NCI-H2029 treated with DMSO at 0.1 percent for 48 hours (cell line): ENCODE measurements at regions not wholly inside any gene's neighbourhood (a gene's known extent, or its start where the extent isn't known, plus 50 kb on each side); places are given as distances from the start of the nearest gene placed in this dataset.
"Not testable (repeated sequence)": the region's sequence is repeated elsewhere in the genome, so short reads cannot be mapped to it uniquely, and the experiment has no call there.

Experiments
- DNase-seq: peaks from one replicate; lab custom pipeline; 2025; lab: John Stamatoyannopoulos, UW

DNA sequence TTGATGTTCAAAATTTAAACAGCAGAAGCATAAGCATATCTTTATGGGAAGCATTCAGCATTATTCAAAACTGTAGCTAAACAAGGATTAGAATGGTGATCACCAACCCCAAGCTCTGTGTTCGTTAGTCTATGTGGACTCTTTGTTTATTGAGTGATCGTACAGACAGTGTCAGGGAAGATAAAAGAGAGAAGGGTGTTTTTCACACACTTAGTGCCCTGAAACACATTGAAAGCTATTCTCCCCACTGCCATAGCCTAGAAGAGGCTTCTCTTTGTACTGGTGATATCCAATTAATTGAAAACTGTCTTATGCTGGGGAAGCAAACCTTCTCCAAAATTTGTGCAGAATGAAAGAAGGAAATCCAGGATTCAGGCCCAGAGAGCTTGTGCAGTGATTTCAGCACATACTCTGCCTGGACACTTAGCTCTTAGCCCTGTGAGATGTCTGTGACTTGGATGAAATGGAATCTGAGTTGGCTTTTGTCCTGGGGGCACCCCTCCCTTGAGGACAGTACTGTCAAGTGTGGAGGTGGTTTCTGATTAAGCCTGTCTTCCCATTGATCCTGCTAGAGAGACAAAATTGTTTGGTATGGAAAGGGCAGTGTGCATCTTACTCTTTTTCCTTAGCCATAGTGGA is 125.7 kb upstream of the MTHFD1L start:
- DNase-seq = no peak

- DNase-seq = no peak
Observed at GRCh38 chr6:150740453-150740852, 125.0 kb upstream of the MTHFD1L start.

DNA sequence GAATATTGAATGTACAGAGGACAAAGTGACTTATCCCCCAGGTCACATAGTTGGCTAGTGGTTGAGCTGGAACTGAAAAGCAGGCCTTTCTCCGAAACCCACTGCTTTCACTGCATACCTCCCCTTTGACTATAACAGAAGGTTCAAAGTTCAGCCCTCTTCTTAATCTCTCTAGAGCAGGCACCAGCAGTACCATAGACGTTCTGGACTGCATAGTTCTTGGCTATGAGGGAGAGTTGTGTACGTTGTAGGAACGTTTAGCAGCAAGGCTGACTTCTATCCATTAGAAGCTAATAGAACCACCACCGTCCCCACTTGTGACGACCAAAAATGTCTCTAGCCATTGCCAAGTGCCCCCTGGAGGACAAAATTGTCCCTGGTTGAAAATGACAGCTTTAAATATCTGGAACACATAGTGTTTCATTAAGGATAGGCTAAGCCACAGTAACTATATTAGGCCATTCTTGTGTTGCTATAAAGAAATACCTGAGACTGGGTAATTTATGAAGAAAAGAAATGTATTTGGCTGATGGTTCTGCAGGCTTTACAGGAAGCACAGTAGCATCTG is 123.8 kb upstream of the MTHFD1L start:
- DNase-seq = no peak

DNA sequence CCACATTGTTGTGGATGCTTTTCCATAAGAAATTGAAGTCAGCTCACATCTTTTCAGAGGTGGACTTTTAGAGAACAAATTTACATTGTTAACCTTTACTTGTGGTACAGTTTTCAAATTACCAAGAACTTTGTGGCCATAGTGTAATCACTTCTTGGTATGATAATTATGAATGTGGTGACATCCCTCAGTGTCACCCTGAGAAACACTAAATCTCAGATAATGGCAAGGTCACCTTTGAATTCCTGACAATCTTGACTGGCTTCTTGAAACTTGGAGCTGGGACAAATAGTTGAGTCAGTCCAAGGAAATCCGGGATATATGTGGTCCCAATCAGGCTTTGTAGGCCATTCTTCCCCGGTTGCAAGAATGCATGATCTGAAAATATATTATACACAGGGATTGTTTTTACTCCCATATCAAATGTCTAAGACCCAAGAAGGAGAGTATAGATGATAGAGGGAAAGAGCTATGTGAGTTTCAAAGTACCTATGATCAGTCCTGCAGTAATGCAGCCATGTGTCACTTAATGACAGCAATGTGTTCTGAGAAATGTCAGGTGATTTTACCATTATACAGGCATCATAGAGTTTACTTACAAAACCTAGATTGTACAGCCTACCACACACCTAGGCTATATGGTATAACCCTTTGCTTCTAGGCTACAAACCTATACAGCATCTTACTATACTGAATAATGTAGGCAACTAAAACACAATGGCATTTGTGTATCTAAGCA is 120.8 kb upstream of the MTHFD1L start:
- DNase-seq = no peak

- no peak for DNase-seq
Observed at GRCh38 chr6:150745896-150746295, 119.6 kb upstream of the MTHFD1L start.

DNA sequence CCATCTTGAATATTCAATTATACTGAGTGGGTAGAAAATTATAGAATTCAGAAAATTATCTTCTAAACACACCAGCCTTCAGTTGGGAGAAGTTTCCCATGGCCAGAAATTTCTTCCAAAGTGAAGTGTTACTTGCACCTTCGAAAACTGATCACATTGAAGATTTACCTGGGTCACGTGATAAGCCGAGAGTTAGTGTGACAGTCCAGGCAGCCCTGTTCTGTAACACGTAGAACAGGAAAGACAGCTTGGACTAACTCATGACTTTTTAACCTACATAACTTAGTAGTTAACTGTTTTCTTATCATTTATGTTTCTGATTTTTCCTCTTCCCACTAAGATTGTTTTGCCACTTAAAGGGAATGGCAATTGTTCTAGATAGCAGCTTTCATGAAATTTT is 118.3 kb upstream of the MTHFD1L start:
- no peak for DNase-seq

DNA sequence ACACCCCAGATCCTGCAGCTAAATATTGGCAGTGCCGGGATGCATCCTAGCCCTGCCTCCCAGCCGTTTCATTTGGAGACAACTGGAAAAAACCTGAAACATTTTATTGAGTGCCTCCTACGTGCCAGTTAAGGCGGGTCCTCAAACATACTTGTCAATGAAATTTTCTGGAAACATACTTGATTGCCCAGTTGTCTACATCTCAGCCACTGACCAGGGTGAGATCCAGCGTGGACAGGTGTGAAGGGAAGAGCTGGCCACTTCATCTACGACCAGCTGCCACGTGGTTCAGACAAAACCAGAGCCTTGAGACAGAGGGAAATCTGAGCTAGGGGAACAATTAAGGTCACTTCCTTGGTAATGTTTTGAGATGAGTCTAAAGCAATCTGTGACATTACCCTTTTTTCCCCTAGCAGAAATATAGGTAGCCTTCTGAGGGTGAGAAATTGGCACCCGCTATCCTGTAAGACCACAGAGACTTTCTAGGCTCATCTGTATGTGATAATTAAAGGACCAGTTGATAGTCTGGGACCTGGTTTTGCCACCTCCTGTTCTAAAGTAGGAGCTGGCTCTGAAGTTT is 116.3 kb upstream of the MTHFD1L start:
- peak; percentile 15 for DNase-seq

DNA sequence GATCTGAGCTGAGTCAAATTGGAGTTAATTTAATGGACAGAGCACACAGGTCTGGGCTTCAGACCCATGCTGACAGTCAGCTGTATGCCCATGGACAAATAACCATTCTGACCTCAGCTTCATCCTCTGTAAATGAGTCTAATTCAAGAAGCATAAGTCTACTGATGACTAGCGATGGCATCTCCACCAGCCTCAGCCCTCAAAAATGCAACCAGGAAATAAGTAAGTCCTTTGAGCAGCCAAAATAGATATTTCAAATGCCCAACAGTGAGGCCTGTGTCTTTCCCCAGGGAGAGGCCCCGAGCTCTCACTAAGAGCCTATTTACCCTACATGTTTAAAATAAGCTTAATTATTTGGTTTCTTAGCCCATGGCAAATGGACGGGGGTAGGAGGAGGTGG is 114.2 kb upstream of the MTHFD1L start:
- no peak for DNase-seq

DNA sequence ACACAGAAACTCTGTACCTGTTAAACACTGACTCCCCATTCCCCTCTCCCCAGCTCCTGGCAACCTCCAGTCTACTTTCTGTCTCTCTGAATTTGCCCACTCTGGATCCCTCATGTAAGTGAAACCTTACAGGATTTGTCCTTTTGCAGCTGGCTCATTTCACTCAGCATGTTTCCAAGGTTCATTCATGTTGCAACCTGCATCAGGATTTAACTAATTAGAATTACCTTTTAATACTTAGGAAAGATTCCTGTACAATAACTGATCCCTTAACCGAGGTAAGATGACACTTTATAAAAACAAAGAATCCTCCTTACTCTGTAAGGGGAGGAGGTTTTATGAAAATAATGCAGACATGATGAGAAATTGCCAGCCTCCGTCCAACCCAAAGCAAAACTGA is 113.1 kb upstream of the MTHFD1L start:
- DNase-seq = no peak

GRCh38 chr6:150753371-150754064 is 112.0 kb upstream of the MTHFD1L start:
- no peak for DNase-seq

DNA sequence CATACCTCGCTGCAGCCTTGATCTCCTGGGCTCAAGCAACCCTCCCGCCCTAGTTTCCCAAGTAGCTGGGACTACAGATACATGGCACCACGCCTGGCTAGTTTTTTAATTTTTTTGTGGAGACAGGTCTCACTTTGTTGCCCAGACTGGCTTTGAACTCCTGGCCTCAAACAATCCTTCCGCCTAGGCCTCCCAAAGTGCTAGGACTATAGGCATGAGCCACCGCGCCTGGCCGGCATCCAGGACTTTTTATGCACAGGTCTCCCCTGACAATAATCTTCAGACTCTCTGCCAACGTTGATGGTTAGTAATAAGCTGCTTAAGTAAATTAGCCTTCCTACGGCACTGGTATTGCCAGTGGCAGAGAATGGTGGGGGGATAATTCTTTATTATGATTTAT is 110.5 kb upstream of the MTHFD1L start:
- no peak for DNase-seq

DNA sequence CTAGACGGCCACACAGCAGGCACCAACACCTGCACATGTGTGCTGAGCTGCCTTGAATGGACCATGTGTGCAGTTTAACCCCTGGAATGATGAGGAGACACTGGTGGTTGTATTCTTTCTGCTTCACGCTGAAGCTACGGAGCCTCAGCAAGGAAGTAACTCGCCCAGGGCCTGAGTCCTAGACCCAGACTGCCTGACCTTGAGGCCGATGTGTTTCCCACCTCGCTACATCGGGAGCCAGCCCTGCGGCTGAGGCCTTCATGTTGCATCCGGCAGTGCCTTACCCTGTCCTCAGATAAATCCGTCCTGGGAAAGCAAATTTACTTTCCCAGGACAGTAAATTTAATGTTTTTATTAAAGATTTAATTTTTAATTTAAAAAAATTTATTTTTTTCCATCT is 110.0 kb upstream of the MTHFD1L start:
- DNase-seq = no peak

GRCh38 chr6:150756173-150756572 is 109.3 kb upstream of the MTHFD1L start:
- DNase-seq = no peak

DNA sequence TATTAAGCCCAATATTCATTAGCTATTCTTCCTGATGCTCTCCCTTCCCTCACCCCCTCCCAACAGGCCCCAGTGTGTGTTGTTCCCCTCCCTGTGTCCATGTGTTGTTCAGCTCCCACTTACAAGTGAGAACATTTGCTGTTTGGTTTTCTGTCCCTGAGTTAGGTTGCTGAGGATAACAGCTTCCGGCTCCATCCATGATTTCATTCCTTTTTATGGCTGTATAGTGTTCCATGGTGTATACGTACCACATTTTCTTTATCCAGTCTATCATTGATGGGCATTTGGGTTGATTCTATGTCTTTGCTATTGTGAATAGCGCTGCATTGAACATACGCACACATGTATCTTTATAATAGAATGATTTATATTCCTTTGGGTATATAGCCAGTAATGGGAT is 107.7 kb upstream of the MTHFD1L start:
- not testable (repeated sequence) for DNase-seq

DNA sequence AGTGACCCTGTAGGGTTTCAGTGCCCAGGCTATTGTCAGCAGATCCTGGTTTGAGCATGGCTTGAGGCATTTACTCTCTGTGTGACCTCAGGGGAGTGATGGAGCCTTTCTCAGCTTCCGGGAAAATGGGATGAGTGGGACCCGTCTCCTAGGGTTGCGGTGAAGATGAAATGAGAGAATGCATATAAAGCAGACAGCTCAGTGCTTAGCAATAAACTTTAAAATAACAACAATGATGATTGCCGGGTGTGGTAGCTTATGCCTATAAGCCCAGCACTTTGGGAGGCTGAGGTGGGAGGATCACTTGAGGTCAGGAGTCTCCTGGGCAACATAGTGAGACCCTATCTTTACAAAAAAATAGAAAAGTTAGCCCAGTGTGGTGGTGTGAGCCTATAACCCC is 106.0 kb upstream of the MTHFD1L start:
- no peak for DNase-seq

GRCh38 chr6:150761771-150762170 is 103.7 kb upstream of the MTHFD1L start:
- DNase-seq = no peak

DNA sequence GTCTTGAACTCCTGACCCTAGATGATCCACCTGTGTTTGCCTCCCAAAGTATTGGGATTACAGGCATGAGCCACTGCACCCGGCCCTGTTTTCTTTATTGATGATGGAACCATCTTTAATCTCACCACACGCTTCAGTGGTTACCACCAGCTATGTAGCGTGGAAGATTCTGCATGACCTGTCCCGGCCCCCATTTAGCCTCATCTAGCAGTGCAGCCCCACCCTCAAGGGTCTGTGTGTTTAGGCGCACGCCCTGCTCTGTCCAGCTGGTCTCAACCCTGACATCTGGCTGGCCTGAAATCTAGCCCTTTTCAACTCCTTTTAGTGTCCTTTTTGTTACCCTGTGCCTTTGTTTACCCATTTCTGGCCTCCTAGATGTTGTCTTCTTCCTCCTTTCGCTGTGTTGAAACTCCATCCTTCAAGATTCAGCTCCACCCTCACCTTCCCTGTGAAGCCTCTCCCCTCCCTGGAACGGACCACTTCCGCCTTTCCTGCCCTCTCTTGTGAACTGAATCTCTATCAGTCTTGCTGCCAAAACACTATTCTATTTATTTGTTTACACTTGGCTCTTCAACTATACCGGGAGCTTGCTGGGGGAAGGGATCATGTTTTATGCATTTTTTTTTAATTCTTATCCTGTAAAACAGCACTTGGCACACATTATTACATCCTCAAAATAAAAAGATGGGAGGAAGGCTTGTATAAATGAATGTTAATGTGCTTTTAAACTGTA is 101.0 kb upstream of the MTHFD1L start:
- peak; percentile 2 for DNase-seq

DNA sequence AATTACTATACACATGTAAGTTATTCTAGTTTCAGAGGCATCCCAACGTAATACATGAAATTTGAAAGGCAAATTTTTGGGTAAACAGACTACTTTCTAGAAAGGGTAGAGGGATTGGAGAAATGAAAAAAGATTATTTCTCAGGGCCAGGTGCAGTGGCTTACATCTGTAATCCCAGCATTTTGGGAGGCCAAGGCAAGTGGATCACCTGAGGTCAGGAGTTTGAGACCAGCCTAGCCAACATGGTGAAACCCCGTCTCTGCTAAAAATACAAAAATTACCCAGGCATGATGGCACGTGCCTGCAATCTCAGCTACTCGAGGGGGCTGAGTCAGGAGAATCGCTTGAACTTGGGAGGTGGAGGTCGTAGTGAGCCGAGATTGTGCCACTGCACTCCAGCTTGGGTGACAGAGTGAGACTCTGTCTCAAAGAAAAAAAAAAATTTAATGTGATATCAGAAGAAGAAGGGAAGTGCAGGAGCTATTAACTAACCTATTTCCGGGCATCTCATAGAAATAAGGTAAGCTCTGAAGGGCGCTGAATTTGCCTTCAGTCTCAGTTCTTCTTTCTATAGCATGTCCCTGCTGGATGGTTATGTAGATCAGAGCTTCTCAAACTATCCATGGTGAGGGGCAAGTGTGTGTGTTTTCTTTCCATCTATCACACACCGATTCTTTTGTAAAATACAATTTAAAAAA is 100.3 kb upstream of the MTHFD1L start:
- no peak for DNase-seq

- DNase-seq = no peak
Observed at GRCh38 chr6:150766201-150766997, 99.1 kb upstream of the MTHFD1L start.

DNA sequence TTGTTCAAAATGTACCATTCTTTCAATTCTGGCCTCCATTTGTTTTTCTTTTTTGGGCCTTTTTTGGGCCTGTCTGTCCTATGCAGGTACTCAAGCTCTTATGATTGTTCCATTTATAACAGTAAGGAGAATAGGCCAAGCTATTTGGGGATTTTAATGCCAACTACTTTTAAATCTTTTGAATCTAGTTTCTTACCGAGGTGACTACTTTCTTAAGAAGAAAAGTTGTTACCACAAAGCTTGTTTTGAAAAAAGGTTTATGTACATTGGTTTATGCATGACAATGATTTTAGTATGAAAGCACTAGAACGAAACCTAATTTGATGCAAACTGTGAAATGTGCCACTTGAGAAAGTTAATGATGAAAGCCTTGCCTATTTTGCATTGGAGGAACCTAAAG is 98.3 kb upstream of the MTHFD1L start:
- DNase-seq = no peak
